GM11168 (cell line): ENCODE measurements at regions not wholly inside any gene's neighbourhood (a gene's known extent, or its start where the extent isn't known, plus 50 kb on each side); places are given as distances from the start of the nearest gene placed in this dataset.
"Not testable (repeated sequence)": the region's sequence is repeated elsewhere in the genome, so short reads cannot be mapped to it uniquely, and the experiment has no call there.

Source experiments
- in situ Hi-C: fragments of 300-500 bp; cut with MboI; formaldehyde crosslinking; loops from one replicate; pipeline ENCODE4 v1.12.0; 2022; ENCODE audit warnings: low sequenced_read_pairs; ENCODE audit not compliant: unreplicated experiment

DNA sequence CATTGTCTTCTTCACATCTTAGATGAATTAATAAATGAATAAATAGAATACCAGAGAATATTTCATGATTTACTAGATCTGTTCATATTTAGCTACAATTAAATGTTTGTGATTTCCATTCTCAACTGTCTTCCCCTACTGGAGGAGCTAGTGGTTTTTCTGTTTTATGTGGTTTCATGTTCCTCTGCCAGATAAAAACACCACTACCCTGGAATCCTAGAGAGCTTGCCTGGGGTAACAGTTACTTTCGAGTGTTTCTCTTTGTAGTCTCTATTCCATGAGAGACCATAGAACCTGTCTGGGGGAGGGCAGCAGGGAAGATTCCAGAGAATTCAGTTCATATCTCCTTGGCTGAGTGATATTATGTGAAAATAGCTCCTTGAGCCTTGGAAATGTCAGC lies 349.2 kb downstream of the INSIG2 start:
- in situ Hi-C loops: no loop called here

DNA sequence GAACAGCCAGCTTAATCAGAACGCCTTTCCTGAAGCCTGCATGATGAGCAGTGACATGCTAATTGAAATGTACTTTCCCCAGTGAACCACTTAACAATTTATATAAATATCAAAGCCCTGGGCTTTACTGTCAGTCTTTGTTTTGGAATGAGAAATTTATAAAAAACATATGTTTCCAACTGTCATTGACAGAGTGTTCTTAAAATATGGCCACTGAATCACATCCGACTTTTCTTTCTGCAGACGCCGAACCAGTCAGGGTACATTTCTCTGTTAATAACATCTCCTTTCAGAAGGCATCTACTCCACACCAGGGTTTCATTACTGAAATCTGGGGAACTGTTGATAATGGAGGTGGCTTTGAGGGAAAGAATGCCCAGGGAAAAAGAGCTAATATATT lies 343.7 kb downstream of the INSIG2 start:
- in situ Hi-C loops: no loop called here

DNA sequence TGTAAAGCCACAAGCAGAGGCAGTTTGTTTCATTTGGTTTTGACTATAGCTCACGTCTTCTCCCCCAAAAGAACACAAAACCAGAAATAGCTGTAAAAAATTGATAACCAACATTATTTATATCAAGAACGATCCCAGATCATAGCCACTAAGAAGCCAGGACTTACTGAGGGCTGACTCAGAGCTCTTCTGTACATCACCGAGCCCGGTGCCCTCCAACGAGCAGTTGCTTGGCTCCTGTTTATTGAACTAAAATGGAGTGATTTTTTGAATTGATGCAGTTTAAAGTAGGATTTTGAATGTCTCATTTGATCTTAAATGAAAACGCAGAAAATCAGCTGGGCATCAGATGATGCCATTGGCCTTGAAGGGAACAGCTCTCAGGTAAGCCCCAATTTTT lies 343.3 kb downstream of the INSIG2 start:
- in situ Hi-C loops: no loop called here

DNA sequence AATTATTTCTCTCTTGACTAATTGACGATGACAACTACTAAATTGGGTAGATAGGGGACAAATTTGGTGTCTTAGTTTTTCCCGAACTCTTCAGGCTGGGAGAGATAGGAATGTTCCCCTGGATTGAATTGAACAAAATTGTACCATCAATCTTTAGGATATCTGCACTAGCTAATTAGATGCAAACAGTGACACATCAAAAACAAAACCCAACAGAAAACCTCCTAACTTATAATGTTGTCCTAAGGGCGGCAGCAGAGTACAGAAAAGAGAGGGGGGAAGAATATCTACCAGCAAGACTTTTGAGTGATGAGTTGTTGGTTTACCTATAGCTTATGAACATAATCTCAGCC lies 342.9 kb downstream of the INSIG2 start:
- in situ Hi-C loops: no loop called here

DNA sequence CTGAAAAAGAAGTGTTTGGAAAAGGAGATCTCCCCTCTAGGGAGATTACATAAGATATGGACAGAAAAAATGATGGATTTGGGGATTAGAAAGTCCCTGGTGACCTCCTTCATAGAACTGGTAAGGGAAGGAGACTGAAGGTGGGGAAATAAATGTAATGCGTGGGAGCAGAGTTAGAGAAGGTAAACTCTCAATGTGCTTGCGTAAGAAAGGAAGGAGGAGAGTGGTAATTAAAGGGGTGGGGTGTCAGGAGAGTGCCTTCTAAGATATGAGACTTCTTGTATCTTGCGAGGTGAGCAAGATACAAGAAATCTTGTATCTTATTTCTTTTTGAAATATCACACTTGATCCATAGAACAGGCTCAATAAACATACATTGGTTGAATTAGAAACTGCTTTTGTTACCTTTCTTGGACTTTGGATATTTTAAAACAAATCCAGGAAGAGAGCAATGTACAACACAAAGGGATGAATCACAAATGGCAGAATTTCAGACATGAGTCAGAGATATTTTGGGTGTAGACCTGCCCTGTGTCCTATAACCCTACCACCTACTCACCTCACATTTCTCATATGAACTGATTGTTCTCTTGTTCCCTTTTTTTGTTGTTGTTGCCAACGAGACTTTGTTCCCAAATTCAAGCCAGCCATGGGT lies 342.4 kb downstream of the INSIG2 start:
- in situ Hi-C loops: no loop called here

DNA sequence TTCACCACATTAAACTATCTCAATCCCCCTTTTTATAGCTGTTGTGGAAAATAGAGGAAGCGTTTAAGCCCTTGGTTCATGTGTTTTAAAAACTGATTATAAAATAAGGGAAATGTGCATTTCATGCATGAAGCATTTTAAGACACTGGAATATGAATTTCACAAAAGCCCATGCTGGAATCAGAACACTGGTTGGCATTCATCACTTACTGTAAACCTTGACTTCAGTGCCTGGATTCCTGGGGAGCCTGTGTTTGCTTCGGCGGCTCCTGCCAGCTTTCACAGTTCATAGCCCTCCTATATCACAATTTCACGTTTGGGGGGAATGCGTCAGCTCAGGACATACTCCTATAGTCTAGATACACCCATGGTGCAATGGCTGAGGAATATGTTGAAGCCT lies 336.9 kb downstream of the INSIG2 start:
- in situ Hi-C loops: no loop called here

DNA sequence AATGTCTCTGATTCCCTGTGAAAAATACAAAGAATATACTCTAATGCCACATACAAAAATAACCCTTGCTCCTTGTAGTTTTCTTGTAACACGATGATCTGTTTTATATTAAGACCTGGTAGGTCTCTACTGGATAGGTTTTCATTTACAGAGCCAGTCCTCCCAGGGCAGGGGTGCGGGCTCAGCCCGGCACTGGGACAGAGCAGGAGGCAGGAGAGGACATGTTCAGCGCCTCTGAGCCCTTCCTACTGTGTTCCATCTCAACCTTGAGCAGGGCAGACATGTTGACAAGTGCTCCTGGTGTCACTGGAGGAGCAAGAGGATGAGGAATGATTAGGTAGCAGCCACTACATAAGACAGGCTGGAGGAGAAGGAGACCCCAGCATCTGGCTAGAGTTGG lies 335.5 kb downstream of the INSIG2 start:
- in situ Hi-C loops: no loop called here

DNA sequence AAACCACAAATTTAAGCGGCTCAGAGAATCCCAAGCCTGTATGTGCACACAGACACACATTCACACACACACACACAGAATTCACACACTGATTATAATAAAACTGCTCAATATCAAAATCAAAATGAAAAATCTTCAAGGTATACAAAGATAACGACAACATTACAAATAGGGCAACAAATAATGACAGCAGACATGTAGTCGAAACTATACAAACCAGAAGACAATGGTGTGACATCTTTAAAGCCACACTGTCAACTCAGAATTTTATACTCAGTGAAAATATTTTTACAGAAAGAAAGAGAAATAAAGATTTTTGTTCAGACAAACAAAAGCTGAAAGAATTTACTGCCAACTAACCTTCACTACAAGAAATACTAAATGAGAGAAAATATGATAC lies 333.4 kb downstream of the INSIG2 start:
- in situ Hi-C loops: no loop called here

DNA sequence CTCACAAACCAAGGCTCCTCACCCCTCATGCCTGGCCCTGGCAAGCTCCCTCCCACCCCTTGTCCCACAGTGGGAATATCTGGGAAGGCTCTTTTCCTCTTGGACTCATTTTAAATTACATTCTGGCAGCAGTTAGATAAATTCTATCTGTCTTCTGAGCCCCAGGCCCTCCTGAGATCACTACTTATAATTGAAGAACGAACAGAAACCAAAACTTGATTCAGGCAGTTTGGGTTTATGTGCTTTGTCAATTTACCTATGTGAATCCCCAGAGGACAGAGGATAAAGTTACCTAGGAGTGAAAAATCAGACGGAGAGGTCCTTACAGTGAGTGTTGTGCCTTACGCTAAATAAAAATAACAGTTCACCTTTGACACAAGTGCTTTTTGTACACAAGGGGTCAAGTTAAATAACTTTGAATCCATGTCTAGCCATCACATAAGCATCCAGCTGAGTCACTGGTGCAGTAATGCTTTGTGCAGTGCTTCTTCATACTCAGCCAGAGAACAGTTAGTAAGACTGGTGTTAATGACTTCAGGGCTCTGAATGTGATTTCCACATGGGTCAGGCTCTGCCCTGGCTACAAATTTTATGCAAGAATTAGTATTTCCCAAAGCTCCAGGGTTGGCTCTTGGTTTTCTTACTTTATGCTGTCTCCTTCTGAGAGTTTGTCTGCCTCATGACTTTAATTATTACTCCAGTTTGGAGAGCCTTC lies 329.3 kb downstream of the INSIG2 start:
- in situ Hi-C loops: no loop called here

DNA sequence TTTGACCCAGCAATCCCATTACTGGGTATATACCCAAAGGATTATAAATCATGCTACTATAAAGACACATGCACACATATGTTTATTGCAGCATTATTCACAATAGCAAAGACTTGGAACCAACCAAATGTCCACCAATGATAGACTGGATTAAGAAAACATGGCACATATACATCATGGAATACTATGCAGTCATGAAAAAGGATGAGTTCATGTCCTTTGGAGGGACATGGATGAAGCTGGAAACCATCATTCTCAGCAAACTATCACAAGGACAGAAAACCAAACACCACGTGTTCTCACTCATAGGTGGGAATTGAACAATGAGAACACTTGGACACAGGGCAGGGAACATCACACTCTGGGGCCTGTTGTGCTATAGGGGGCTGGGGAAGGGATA lies 326.9 kb downstream of the INSIG2 start:
- in situ Hi-C loops: not testable (repeated sequence)

DNA sequence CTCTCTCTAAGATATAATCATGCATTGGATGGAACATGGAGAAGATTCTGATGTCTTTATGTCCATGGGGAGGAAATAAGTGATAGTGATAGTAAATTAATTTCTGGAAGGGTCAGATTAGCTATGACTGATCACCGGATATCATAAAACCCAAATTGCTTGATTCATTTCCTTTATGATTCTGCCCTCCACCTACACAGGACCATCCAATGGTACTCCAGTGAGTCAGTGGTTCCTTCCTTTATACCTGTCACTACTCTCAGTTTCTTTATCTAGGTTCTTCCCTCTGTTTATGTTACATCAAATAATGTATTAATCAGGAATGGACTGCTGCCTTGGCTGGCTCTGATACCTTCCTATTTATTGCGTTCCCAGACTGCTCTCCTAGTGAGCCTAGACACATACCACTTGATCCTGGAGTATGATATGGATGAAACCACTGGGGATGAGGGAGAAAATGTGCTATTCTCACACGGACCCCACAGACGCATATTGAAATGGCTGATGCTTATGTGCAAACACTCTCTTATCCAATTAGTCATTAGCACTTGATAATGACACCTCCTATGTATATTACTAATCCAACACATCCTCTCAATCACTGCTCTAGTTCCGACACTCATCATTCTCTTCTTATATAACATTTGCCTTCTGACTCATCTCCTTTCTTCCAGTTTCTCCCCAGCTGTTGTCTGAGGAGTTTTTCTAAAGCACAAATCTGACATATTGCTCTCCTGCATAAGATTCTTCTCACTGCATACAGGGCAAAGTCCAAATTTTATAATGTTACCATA lies 315.6 kb downstream of the INSIG2 start:
- in situ Hi-C loops: no loop called here

DNA sequence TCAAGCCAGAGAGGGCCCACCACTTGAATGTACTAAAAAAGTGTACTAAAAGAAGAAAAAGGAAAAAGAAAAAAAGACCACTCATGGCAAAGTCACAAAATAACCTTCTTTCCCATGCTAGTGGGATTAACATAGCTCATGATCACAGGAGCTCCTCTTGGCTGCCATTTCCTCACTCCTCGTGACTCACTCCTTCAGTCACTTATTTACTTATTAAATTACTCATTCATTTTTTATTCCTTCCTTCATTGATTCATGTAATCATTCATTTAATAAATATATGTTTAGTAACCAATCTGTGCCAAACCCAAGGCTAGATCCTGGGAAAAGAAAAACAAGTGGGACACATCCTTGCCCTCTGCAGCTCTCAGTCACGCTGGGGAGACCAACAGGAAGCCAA lies 300.5 kb downstream of the INSIG2 start:
- in situ Hi-C loops: no loop called here

DNA sequence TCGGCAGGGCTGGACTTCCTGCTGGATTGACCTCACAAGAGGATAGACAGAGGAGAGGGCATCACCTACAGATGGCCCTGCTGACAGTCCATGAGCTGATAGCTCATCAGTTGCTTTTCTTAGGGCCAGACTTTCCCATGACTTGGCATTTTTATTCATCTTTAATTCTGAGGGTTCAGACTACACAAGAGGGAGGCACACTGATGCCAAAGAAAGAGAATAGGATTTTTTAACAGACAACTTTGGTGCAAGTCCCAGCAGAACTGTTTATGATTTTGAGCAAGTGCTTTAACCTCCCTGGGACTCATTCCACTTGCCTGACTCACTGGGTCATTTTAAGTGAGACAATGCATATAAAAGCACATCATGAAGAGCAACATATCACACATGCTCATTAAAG lies 299.2 kb downstream of the INSIG2 start:
- in situ Hi-C loops: no loop called here

DNA sequence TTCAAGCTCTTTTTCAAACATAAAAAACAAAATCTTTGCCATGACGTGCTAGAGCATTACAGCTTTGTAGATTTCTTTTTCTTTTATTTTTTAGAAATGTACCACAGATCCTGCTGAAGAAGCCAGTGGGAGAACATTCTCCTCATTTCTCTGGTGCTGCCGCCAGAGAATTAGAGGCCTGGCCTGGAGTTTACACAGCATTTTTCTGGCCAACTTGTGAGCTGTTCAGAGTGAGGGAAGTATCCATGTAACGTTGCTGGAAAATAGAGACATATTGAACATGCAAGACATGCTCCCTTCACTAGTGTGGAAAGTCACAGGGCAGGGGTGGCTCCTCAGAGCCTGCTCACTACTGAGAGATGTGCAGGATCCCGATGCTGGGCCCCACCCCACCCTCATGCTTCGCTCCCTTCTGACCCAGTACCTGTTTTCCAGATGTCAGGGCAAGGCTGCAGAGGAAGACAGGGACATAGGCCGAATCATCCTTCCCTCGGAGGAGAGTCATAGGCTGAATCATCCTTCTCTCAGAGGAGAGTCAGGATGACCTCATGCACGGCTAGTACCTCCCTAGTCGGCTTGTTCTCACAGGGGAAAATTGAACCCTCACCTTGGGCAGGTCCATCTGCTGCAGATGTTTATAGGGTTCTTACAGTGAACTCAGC lies 298.5 kb downstream of the INSIG2 start:
- in situ Hi-C loops: no loop called here

DNA sequence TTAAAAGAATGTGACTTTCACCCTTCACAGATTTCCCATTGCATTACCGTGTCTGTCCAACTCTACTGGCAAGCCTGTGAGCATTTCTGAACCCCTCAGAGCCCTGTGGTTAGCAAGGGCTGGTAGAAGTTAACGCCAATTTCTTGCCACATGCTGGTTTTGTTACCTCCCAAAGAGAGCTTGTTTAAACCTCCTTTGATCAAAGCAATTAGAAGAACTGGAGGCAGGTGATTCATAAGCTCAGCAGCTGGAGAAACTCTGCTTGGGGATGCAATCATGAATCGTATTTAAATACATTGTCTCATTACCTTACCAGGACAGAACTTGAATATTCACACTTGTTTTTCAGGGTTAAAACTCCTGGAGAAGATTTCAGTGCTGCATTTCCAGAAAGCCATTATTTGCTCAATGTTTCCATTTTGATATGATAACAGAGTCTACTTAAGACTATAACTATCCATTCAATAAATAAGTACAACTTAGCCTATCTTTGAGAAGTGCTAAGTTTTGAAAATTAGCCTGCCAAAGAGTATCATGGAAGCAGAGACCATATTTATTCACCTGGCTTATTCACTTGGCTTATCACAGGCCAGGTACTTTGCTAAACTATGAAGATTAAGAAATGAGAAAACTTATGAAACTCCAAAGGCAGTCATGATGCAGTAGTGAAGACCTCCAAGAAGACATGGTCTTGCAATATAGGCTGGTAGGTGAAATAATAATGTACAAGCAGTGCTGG lies 292.8 kb downstream of the INSIG2 start:
- in situ Hi-C loops: no loop called here

DNA sequence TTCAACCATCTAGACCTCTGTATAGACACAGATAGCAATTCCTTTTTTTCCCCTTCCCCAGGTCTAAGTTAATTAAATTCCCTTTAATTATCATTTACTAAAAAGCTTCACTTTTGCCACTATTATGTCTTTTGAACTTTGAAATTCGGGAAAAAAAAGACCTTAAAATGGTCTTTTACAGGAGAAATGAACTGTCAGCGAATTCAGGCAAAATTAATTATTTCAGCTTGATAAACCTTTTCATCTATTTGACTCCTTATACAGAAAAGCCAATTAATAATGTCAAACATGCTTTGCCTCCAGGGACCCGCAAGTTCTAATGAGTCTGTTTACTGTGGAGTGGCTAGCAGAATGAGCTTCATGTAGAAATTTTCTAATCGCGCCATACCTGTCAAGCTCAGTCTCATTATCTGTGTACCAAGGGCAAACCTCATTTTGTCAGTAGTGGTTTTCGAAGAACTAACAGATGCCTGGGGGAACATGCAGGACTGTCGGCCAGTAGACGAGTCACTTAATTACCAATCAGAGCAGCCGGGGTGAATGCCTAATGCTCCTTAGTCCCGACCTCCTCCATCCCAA lies 287.7 kb downstream of the INSIG2 start:
- in situ Hi-C loops: no loop called here

DNA sequence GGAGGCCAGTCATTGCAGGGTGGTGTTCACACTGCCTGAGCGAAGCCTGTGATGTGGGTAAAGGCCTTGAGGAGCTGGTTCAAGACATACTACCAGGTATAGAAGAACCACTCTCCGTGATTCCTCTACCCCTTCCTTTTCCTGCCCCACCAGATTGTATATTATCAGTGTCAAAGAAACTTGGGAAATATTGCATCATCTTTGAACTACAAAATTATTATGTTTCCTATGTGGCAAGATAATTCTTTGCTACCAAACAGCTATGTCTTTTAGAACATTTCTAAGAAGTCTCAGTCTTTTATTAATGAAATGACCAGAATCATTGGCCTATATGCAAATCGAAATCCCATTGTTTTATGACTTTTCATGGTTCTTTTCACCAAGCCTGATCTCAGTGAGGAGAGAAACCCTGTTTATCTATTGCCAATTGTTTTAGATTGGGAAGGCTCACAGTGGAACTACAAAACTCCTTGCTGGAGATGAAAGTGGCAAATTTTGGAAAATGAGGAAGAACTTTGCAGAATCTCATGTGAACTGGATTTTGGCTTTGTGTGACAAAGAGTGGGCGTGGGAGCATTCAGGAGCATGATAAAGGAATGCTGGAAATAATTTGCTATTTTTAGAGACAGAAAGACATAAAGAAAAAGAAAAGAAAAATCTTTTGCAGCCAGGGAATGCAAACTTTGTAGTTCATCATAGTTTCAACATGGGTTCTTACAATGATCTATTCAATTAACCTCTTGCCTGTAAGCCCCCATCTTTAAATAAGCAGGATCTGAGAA lies 286.9 kb downstream of the INSIG2 start:
- in situ Hi-C loops: no loop called here

DNA sequence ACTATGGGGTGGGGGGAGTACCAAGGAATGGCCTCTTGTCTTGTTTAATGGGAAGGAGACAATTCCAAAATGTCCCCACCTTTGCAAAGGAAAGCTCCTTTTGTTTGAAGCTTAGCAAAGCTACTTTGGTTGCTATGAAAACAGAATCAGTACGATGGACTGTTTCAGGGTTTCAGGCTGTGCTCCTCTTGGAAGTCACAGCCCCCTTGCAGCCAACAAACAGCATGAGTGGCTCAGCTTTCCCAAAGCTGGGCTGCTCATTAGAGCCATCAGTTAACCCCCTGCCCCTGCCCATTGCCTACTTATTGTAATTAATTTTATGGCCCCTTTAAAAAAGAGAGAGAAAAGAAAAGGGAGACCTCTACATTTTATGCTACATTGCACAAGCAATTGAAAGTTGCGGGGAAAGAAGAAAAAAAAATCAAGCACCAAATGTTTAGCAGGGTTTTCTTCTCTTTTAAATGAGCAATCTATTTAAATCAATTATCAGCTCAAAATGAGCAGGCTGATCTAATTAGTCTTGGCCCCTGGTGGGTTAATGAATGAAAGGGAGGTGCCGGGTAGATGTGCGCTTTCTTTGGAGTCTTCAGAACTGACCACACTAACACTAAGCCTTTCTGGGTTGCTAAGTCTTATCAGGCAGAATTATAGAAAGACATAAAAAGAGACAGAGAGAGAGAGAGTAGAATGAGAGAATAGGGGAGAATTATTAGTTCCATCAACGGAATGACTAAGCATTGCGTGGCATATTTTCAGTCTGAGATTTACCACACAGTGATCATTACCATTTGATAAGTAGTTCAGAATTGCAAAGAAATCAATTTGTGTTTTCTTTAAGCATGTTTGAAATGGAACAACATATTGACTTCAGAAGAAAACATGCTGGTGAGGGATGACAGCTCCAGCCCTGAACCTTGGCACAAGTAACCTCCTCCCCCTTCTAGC lies 284.9 kb downstream of the INSIG2 start:
- in situ Hi-C loops: no loop called here
